Keratinocyte (primary cell): ENCODE measurements at regions not wholly inside any gene's neighbourhood (a gene's known extent, or its start where the extent isn't known, plus 50 kb on each side); places are given as distances from the start of the nearest gene placed in this dataset.

Source experiments
- CTCF ChIP-seq, 3 experiments: IDR thresholded peaks in 1 of 3; conservative IDR thresholded peaks in 1 of 3; optimal IDR thresholded peaks in 1 of 3; 2 replicates in 2 of 3; 3 replicates in 1 of 3; pipeline versions ENCODE3 to v1.5.1; 2011; ENCODE audit warnings: low read length in 3 of 3, mild to moderate bottlenecking in 3 of 3, moderate library complexity in 2 of 3, control low read depth in 1 of 3, inconsistent platforms in 1 of 3; ENCODE audit not compliant: insufficient read depth in 2 of 3; ENCODE audit errors: extremely low read depth in 1 of 3
- EZH2 ChIP-seq: IDR thresholded peaks from one replicate; pipeline ENCODE4 v1.6.1; 2012; ENCODE audit warnings: inconsistent platforms, mild to moderate bottlenecking, low read length, moderate library complexity

- TF ChIP-seq CTCF (optimal IDR thresholded peaks at IDR 0.05 in 1 of 3, IDR thresholded peaks at IDR 0.05 in 1 of 3, conservative IDR thresholded peaks at IDR 0.05 in 1 of 3; ENCODE audit: extremely low read depth in 1 of 3, insufficient read depth in 2 of 3, low read length in 3 of 3) = no peak
- TF ChIP-seq EZH2 = no peak
These were observed 500.7 kb downstream of the METTL4 start for GRCh38 chr18:2070631-2071030.
